ENCODE measurements at regions not wholly inside any gene's neighbourhood (a gene's known extent, or its start where the extent isn't known, plus 50 kb on each side); places are given as distances from the start of the nearest gene placed in this dataset.

DNA sequence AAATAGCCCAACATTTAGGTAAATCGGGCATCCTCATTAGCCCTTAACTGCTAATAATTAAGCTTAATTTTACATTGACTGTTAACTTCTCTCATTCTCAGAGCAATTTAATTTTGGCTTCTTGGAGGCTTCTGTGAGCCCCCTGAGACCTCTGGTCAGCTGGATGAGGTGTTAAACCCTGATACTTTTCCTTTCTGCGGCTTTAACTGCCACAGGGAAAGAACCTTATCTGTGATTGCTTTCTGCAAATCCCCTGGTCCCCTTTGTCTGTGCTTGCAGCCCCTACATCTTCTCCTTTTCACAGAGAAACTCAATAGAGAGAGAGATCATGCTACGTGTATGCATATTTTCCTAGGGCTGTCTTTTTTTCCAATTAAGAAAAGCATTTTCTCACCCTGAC, 184.5 kb upstream of the CSF3R start:
- TF ChIP-seq, protein P1, sequence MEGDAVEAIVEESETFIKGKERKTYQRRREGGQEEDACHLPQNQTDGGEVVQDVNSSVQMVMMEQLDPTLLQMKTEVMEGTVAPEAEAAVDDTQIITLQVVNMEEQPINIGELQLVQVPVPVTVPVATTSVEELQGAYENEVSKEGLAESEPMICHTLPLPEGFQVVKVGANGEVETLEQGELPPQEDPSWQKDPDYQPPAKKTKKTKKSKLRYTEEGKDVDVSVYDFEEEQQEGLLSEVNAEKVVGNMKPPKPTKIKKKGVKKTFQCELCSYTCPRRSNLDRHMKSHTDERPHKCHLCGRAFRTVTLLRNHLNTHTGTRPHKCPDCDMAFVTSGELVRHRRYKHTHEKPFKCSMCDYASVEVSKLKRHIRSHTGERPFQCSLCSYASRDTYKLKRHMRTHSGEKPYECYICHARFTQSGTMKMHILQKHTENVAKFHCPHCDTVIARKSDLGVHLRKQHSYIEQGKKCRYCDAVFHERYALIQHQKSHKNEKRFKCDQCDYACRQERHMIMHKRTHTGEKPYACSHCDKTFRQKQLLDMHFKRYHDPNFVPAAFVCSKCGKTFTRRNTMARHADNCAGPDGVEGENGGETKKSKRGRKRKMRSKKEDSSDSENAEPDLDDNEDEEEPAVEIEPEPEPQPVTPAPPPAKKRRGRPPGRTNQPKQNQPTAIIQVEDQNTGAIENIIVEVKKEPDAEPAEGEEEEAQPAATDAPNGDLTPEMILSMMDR (IDR thresholded peaks at IDR 0.05): no peak
- no peak for TF ChIP-seq POLR2A (IDR thresholded peaks at IDR 0.05)

Data from testis (tissue), 2 donors.